ENCODE measurements at regions not wholly inside any gene's neighbourhood (a gene's known extent, or its start where the extent isn't known, plus 50 kb on each side); places are given as distances from the start of the nearest gene placed in this dataset.
A peak's percentile ranks its signal among the peaks of the same experiment; 100 is the strongest.
"Not testable (repeated sequence)": the region's sequence is repeated elsewhere in the genome, so short reads cannot be mapped to it uniquely, and the experiment has no call there.

GRCh38 chr2:39995005-39995737, 216.1 kb upstream of the THUMPD2 start:
- no peak for DNase-seq

- DNase-seq, result no peak
These were observed 215.1 kb upstream of the THUMPD2 start for GRCh38 chr2:39994151-39994550.

GRCh38 chr2:39991298-39991697, 212.2 kb upstream of the THUMPD2 start:
- no peak for DNase-seq

GRCh38 chr2:39990335-39990900, 211.4 kb upstream of the THUMPD2 start:
- DNase-seq, result no peak

GRCh38 chr2:39989888-39990287, 210.8 kb upstream of the THUMPD2 start:
- no peak for DNase-seq

GRCh38 chr2:39981883-39982311, 202.8 kb upstream of the THUMPD2 start:
- DNase-seq, result no peak

GRCh38 chr2:39975476-39976020, 196.5 kb upstream of the THUMPD2 start:
- no peak for DNase-seq

GRCh38 chr2:39968037-39968436, 189.0 kb upstream of the THUMPD2 start:
- DNase-seq, result no peak

- DNase-seq, result not testable (repeated sequence)
These were observed 181.6 kb upstream of the THUMPD2 start for GRCh38 chr2:39960681-39961080.

- peak; percentile 8 for DNase-seq
These were observed 175.3 kb upstream of the THUMPD2 start for GRCh38 chr2:39954346-39954745.

- DNase-seq, result no peak
These were observed 170.1 kb upstream of the THUMPD2 start for GRCh38 chr2:39949131-39949530.

GRCh38 chr2:39948016-39948719, 169.1 kb upstream of the THUMPD2 start:
- DNase-seq, result no peak

GRCh38 chr2:39947294-39948015, 168.4 kb upstream of the THUMPD2 start:
- no peak for DNase-seq

GRCh38 chr2:39942950-39943349, 163.9 kb upstream of the THUMPD2 start:
- DNase-seq, result no peak

- DNase-seq, result no peak
These were observed 159.2 kb upstream of the THUMPD2 start for GRCh38 chr2:39938035-39938835.

GRCh38 chr2:39937621-39938020, 158.6 kb upstream of the THUMPD2 start:
- DNase-seq, result no peak

- DNase-seq, result no peak
These were observed 155.8 kb upstream of the THUMPD2 start for GRCh38 chr2:39934851-39935250.

- DNase-seq, result no peak
These were observed 154.1 kb upstream of the THUMPD2 start for GRCh38 chr2:39933196-39933595.

GRCh38 chr2:39932198-39932597, 153.1 kb upstream of the THUMPD2 start:
- DNase-seq, result no peak

GRCh38 chr2:39930175-39930917, 151.3 kb upstream of the THUMPD2 start:
- DNase-seq, result no peak

- DNase-seq, result no peak
These were observed 150.5 kb upstream of the THUMPD2 start for GRCh38 chr2:39929531-39929930.

- no peak for DNase-seq
These were observed 146.3 kb upstream of the THUMPD2 start for GRCh38 chr2:39925312-39925711.
